ENCODE measurements at regions not wholly inside any gene's neighbourhood (a gene's known extent, or its start where the extent isn't known, plus 50 kb on each side); places are given as distances from the start of the nearest gene placed in this dataset.
A peak's percentile ranks its signal among the peaks of the same experiment; 100 is the strongest.

- DNase-seq, result no peak
These were observed 190.6 kb downstream of the MID1IP1 start for GRCh38 chrX:38991656-38992440.

DNA sequence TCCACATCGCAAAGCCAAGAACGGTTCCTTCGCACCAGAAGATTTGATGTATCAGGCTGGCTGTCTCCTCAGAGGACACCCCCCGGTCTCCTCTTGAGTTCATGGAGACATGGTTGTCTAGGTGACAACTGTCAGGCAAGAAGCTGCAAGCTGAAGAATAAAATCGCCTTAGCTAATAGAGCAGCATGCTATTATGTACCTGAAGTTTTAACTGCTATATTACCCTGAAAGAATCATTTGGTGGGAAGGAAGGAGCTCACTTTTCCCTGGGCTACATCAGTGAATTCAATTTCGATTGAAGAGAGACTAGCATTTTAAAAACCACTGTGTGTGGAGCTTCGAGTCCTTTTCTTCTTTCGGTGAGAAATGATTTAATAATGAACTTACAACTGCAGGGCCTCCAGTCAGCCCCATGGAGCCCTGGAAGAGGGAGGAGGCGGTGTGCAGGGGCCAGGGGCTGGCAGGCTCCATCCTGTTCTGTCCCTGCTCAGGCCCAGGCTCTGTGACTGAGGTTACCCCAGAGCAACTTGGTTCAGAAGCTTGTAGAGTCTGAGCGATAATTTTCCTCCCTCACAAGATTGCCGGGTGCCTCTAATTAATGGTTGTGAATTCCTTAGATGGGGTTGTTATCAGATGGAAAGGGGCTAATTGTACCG, 191.3 kb downstream of the MID1IP1 start:
- DNase-seq, result no peak

- no peak for DNase-seq
These were observed 192.2 kb downstream of the MID1IP1 start for GRCh38 chrX:38993500-38993899.

GRCh38 chrX:38999099-38999498, 197.8 kb downstream of the MID1IP1 start:
- DNase-seq, result no peak

- no peak for DNase-seq
These were observed 198.9 kb downstream of the MID1IP1 start for GRCh38 chrX:38999967-39000745.

DNA sequence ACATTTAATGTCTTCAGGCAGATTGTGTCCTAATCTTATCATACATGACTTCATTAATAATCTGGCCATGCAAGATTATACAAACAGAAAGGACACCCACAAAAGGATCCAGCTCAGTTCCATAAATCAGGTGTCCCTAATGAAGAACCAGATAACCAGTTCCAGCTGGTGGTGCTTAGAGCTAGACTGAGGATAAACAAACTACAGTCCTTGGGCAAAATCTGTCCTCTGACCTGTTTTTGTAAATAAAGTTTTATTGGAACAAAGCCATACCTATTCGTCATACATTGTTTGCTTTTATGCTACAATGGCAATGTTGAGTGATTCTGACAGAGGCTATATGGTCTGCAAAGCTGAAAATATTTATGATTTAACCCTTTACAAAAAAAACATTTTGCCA, 199.5 kb downstream of the MID1IP1 start:
- DNase-seq, result peak; percentile 76 to 80

- DNase-seq, result no peak
These were observed 201.2 kb downstream of the MID1IP1 start for GRCh38 chrX:39002466-39002865.

GRCh38 chrX:39008549-39008948, 207.3 kb downstream of the MID1IP1 start:
- DNase-seq, result no peak

- DNase-seq, result no peak
These were observed 210.4 kb downstream of the MID1IP1 start for GRCh38 chrX:39011454-39012221.

DNA sequence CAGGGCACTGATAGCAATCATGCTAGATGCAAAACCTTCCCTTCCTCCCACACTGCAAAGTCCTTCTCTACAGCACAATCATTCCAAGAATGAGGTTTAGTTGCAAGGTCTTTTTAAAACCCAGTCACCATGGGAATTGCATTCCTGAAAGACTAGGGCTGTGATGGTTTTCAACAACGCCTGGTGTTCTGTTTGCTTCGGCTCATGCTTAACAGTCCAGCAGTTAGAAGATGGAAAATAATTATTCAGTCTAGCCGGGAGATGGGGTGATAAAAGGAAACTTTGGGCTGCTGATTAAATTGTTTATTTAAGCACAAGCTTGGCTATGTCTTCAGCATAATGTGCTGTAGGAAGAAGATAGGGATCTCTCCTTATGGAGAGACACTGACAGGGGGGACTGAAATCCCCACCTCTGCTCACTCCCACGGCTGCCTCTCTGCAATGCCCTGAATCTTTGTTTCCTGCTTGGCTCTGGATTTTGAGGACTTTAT, 211.4 kb downstream of the MID1IP1 start:
- DNase-seq, result peak in 1 of 2 donors; percentile 10

- DNase-seq, result no peak
These were observed 215.3 kb downstream of the MID1IP1 start for GRCh38 chrX:39016556-39016955.

DNA sequence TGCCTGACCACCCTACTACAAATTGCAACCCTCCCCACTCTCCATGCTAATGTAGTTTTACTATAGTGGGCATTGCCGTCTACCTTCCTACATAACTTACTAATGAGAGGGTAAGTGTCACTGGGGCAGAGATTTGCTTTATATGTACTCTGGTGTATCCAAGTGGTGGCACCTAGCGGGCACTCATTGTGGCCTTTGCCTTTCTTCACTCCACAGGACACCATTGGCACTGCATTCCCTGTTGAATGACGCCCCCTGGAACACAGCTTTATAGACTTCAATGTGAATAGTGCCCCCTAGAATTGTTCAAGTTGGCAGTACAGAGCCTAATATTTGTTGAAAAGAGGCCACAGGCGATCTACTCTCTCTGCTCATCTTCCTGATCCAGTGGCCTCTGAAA, 215.8 kb downstream of the MID1IP1 start:
- no peak for DNase-seq

- DNase-seq, result no peak
These were observed 216.5 kb downstream of the MID1IP1 start for GRCh38 chrX:39017716-39018115.

DNA sequence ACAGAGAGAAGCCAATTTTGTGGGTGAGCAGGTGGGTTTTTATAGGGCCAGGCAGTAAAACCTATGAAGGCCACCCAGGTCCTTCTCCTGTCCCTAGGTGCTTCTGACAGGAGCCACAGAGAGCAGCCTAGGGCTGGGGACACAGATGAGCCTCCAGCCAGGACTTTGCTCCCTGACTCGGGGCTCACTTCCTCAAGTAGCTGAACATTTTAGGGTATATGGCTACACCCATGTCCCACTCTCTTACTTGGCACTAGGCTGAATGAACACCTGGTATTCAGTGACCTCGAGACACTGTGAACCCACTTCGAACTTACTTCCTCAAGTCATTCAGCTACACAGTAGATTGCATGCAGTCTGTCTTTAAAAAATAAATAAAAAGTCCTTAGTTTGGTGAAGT, 217.3 kb downstream of the MID1IP1 start:
- no peak for DNase-seq

DNA sequence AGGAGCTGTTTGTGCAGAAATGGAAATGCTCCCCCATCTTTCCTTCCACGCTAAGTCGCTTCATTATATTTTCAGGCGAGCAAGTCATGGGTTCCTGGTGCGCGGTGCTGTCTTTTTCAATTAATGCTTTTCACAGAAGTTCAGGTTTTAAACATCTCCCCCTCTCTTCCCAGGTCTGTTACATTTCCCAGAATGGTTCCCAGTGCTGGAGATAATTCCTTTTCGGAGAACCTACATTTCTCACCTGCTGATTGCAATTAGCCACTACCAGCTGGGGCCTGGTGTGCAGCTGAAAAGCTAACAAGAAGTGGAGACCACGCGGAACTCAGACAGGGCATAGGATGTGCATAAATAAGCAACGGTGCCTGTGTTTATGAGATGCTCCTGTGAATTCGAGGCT, 217.8 kb downstream of the MID1IP1 start:
- DNase-seq, result no peak

- DNase-seq, result no peak
These were observed 218.9 kb downstream of the MID1IP1 start for GRCh38 chrX:39020051-39020669.

DNA sequence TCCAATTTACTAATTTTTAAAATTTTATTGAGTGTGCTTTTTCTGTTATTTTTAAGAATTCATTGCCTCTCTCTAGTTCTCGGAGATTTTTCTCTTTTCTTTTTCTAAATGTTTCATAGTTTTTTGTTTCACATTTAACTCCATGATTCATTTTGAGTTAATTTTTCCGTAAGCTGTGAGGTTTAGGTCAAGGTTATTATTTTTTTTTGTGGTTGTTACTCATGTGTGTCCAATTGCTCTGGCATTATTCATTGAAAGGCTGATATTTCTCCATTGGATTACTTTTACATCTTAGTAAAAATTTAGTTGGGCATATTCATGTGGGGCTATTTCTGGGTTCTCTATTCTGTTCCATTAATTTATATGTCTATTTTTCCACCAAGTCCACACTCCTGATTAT, 220.8 kb downstream of the MID1IP1 start:
- no peak for DNase-seq

- DNase-seq, result no peak
These were observed 228.0 kb downstream of the MID1IP1 start for GRCh38 chrX:39029221-39029620.

DNA sequence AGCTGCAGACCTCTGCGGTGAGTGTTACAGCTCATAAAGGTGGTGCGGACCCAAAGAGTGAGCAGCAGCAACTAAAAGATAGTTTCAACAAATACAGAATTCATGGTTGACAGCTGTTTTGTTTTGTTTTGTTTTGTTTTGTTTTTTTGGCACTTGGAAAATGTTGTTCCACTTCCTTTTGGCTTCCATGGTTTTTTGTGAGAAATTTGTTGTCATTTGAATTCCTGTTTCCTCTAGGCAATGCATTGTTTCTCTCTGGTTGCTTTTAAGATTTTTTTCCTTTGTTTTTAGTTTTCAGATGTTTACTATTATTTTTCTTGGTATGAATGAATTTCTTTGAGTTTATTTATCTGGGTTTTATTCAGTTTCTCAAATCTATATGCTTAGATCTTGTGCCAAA, 229.4 kb downstream of the MID1IP1 start:
- no peak for DNase-seq

DNA sequence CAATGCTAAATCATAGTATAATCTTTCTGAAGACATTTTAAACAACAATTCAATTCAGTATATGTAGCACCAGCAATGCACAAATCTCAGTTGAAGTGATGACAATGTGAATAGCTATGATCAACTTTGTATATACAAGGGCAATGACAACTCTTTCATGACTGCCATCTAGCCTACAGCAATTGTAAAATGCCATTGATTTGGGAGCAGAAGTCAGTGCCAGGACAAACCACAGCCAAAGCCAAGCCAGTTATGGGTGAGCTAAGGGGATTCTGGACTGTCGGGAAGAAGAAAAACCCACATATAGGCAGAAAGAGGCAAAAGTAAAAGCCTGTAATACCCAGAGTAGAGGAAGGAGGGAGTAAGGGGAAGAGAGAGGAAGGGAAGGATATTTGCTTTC, 238.6 kb downstream of the MID1IP1 start:
- DNase-seq, result no peak

- no peak for DNase-seq
These were observed 242.7 kb downstream of the MID1IP1 start for GRCh38 chrX:39043838-39044550.

Data from right lung (tissue), 2 donors.